Esophagus muscularis mucosa (tissue), 4 donors: ENCODE measurements at regions not wholly inside any gene's neighbourhood (a gene's known extent, or its start where the extent isn't known, plus 50 kb on each side); places are given as distances from the start of the nearest gene placed in this dataset.

Experiments used
- DNase-seq: peaks from one replicate; pipeline ENCODE4 v3.0.0-alpha.2; 2017; ENCODE audit errors: extremely low spot score
- H3K27ac ChIP-seq, 4 donors: fragments of 200-600 bp; sonication (generic); replicated peaks in 1 of 4; 1 replicate in 3 of 4; 2 replicates in 1 of 4; pipeline ENCODE4 v1.5.1; 2016 to 2019; ENCODE audit warnings: mild to moderate bottlenecking in 1 of 4
- H3K27me3 ChIP-seq, 4 donors: fragments of 200-600 bp; sonication (generic); one replicate each; pipeline versions ENCODE4 v1.5.1 to v1.6.0; 2016 to 2019
- H3K36me3 ChIP-seq, 4 donors: fragments of 200-600 bp; sonication (generic); one replicate each; pipeline ENCODE4 v1.5.1; 2016 to 2019
- H3K4me1 ChIP-seq, 4 donors: fragments of 200-600 bp; sonication (generic); one replicate each; pipeline ENCODE4 v1.5.1; 2016 to 2019
- H3K4me3 ChIP-seq, 4 donors: fragments of 200-600 bp; sonication (generic); 1 replicate in 2 of 4; 2 replicates in 2 of 4; pipeline ENCODE4 v1.5.1; 2016 to 2019; ENCODE audit warnings: mild to moderate bottlenecking in 4 of 4, moderate library complexity in 1 of 4
- H3K9me3 ChIP-seq, 4 donors: fragments of 200-600 bp; sonication (generic); 1 replicate in 3 of 4; 2 replicates in 1 of 4; pipeline ENCODE4 v1.5.1; 2016 to 2019
- CTCF ChIP-seq, 3 experiments: fragments of 200-600 bp in 2 of 3; fragments of 450-650 bp in 1 of 3; sonication (generic) in 2 of 3; IDR thresholded peaks; one replicate each; pipeline ENCODE4 v1.5.1; 2017 to 2019; ENCODE audit warnings: antibody characterized with exemption in 3 of 3, mild to moderate bottlenecking in 2 of 3, moderate library complexity in 1 of 3
- EP300 ChIP-seq: sonication (generic); formaldehyde crosslinking; IDR thresholded peaks from one replicate; pipeline ENCODE4 v1.6.1; 2017; ENCODE audit warnings: antibody characterized with exemption
- POLR2A ChIP-seq: fragments of 450-650 bp; IDR thresholded peaks from one replicate; pipeline ENCODE4 v1.6.1; 2017; ENCODE audit warnings: antibody characterized with exemption, moderate library complexity, mild to moderate bottlenecking, low read depth
- POLR2AphosphoS5 ChIP-seq, 2 donors: sonication (generic); formaldehyde crosslinking; IDR thresholded peaks; one replicate each; pipeline ENCODE4 v1.6.1; 2017; ENCODE audit warnings: antibody characterized with exemption in 2 of 2
- WGBS: methylation state at CpG from one replicate; pipeline ENCODE4 v1.1.5; 2018; 5-methylcytosine and 5-hydroxymethylcytosine counted together
- intact Hi-C: fragments of 100-400 bp; cut with DNase I; formaldehyde crosslinking; loops from one replicate; pipeline ENCODE4 v1.15.1; 2023

- DNase-seq, result no peak
- 55% methylated on average over 2 of the region's 2 CpGs for WGBS
- Histone ChIP-seq H3K27me3 (no peaks in the 10 kb centered on the region), H3K27ac (no peak overlapping the region), H3K36me3 (no peaks in the 10 kb centered on the region), H3K9me3 (no peaks in the 10 kb centered on the region), H3K4me3 (no peak overlapping the region), H3K4me1 (no peaks in the 10 kb centered on the region)
- TF ChIP-seq EP300 (no peak), POLR2AphosphoS5 (IDR thresholded peaks at IDR 0.05) (no peak), CTCF (IDR thresholded peaks at IDR 0.05) (no peak), POLR2A (no peak)
- intact Hi-C loops, result no loop called here
Measured at GRCh38 chr11:81866896-81867295, 866.8 kb downstream of the FAM181B start.

- Histone ChIP-seq H3K27me3 (no peaks in the 10 kb centered on the region), H3K27ac (no peak overlapping the region), H3K9me3 (no peaks in the 10 kb centered on the region), H3K36me3 (no peaks in the 10 kb centered on the region), H3K4me3 (no peak overlapping the region), H3K4me1 (no peaks in the 10 kb centered on the region)
- TF ChIP-seq POLR2A (no peak), EP300 (no peak), CTCF (IDR thresholded peaks at IDR 0.05) (no peak), POLR2AphosphoS5 (IDR thresholded peaks at IDR 0.05) (no peak)
- DNase-seq, result no peak
- WGBS, result 36% methylated on average over 4 of the region's 4 CpGs
- intact Hi-C loops, result no loop called here
Measured at GRCh38 chr11:81857386-81857785, 876.3 kb downstream of the FAM181B start.

GRCh38 chr11:81853791-81854190 is 879.9 kb downstream of the FAM181B start:
- 76% methylated on average over 1 of the region's 1 CpG for whole genome bisulfite sequencing
- DNase-seq, result no peak
- Histone ChIP-seq H3K27me3 (no peaks in the 10 kb centered on the region), H3K36me3 (no peaks in the 10 kb centered on the region), H3K27ac (no peak overlapping the region), H3K4me1 (no peaks in the 10 kb centered on the region), H3K9me3 (no peaks in the 10 kb centered on the region), H3K4me3 (no peak overlapping the region)
- intact Hi-C loops, result no loop called here
- TF ChIP-seq POLR2A (no peak), CTCF (IDR thresholded peaks at IDR 0.05) (no peak), EP300 (no peak), POLR2AphosphoS5 (IDR thresholded peaks at IDR 0.05) (no peak)

- no peak for DNase-seq
- Histone ChIP-seq H3K4me1 (no peaks in the 10 kb centered on the region), H3K27ac (no peak overlapping the region), H3K27me3 (no peaks in the 10 kb centered on the region), H3K4me3 (no peak overlapping the region), H3K36me3 (no peaks in the 10 kb centered on the region), H3K9me3 (no peaks in the 10 kb centered on the region)
- WGBS, result 46% methylated on average over 1 of the region's 1 CpG
- intact Hi-C loops, result no loop called here
- TF ChIP-seq EP300, result no peak
- no peak for TF ChIP-seq POLR2AphosphoS5 (IDR thresholded peaks at IDR 0.05)
- no peak for TF ChIP-seq POLR2A
- TF ChIP-seq CTCF (IDR thresholded peaks at IDR 0.05), result no peak
Measured at GRCh38 chr11:81852896-81853295, 880.8 kb downstream of the FAM181B start.

- no peak overlapping the region for H3K4me3 ChIP-seq
- no peaks in the 10 kb centered on the region for H3K36me3 ChIP-seq
- no peak for DNase-seq
- intact Hi-C loops, result no loop called here
- H3K4me1 ChIP-seq, result no peaks in the 10 kb centered on the region
- H3K9me3 ChIP-seq, result no peaks in the 10 kb centered on the region
- no peaks in the 10 kb centered on the region for H3K27me3 ChIP-seq
- no peak overlapping the region for H3K27ac ChIP-seq
- WGBS, result 24% methylated on average over 5 of the region's 5 CpGs
- TF ChIP-seq CTCF (IDR thresholded peaks at IDR 0.05) (no peak), POLR2AphosphoS5 (IDR thresholded peaks at IDR 0.05) (no peak), EP300 (no peak), POLR2A (no peak)
Measured at GRCh38 chr11:81840380-81840779, 893.3 kb downstream of the FAM181B start.
